Activated T-cell treated with anti-CD3 and anti-CD28 coated beads for 24 hours (primary cell): ENCODE measurements at regions not wholly inside any gene's neighbourhood (a gene's known extent, or its start where the extent isn't known, plus 50 kb on each side); places are given as distances from the start of the nearest gene placed in this dataset.
A peak's percentile ranks its signal among the peaks of the same experiment; 100 is the strongest.

Source experiments
- DNase-seq: peaks from one replicate; pipeline ENCODE4 v3.0.0-alpha.2; 2020; ENCODE audit warnings: low read depth

- DNase-seq, result no peak
These were observed 122.3 kb upstream of the BACE2 start for GRCh38 chr21:41045534-41046268.

- DNase-seq, result no peak
These were observed 119.8 kb upstream of the BACE2 start for GRCh38 chr21:41048145-41048544.

- no peak for DNase-seq
These were observed 119.3 kb upstream of the BACE2 start for GRCh38 chr21:41048623-41049022.

GRCh38 chr21:41052820-41053555, 115.0 kb upstream of the BACE2 start:
- no peak for DNase-seq

GRCh38 chr21:41054018-41054578, 113.9 kb upstream of the BACE2 start:
- DNase-seq, result no peak

- DNase-seq, result no peak
These were observed 112.7 kb upstream of the BACE2 start for GRCh38 chr21:41055266-41055665.

GRCh38 chr21:41059871-41060270, 108.1 kb upstream of the BACE2 start:
- DNase-seq, result no peak

GRCh38 chr21:41061701-41062100, 106.3 kb upstream of the BACE2 start:
- DNase-seq, result no peak

GRCh38 chr21:41064334-41064791, 103.6 kb upstream of the BACE2 start:
- no peak for DNase-seq

- DNase-seq, result no peak
These were observed 103.0 kb upstream of the BACE2 start for GRCh38 chr21:41064951-41065350.

- no peak for DNase-seq
These were observed 102.4 kb upstream of the BACE2 start for GRCh38 chr21:41065539-41065938.

GRCh38 chr21:41066086-41066938, 101.6 kb upstream of the BACE2 start:
- no peak for DNase-seq

GRCh38 chr21:41067709-41068108, 100.3 kb upstream of the BACE2 start:
- DNase-seq, result no peak

GRCh38 chr21:41068496-41068895, 99.5 kb upstream of the BACE2 start:
- DNase-seq, result no peak

- peak; percentile 53 for DNase-seq
These were observed 98.9 kb upstream of the BACE2 start for GRCh38 chr21:41068967-41069642.

- DNase-seq, result no peak
These were observed 97.7 kb upstream of the BACE2 start for GRCh38 chr21:41070284-41070683.

GRCh38 chr21:41071258-41072171, 96.4 kb upstream of the BACE2 start:
- DNase-seq, result no peak

GRCh38 chr21:41073558-41073957, 94.4 kb upstream of the BACE2 start:
- DNase-seq, result no peak

GRCh38 chr21:41074396-41075184, 93.4 kb upstream of the BACE2 start:
- no peak for DNase-seq

- no peak for DNase-seq
These were observed 92.3 kb upstream of the BACE2 start for GRCh38 chr21:41075656-41076055.
